Stimulated activated CD8-positive, alpha-beta memory T cell treated with anti-CD3 and anti-CD28 coated beads, Interleukin-7, amount 100 ng/mL, for 24 hours (primary cell): ENCODE measurements at regions not wholly inside any gene's neighbourhood (a gene's known extent, or its start where the extent isn't known, plus 50 kb on each side); places are given as distances from the start of the nearest gene placed in this dataset.
"Not testable (repeated sequence)": the region's sequence is repeated elsewhere in the genome, so short reads cannot be mapped to it uniquely, and the experiment has no call there.

Experiments
- DNase-seq: peaks from one replicate; pipeline ENCODE4 v3.0.0-alpha.2; 2020; ENCODE audit warnings: low read depth

- no peak for DNase-seq
These were observed 325.1 kb downstream of the SOX4 start for GRCh38 chr6:21918666-21919065.

- DNase-seq, result no peak
These were observed 328.5 kb downstream of the SOX4 start for GRCh38 chr6:21922086-21922485.

GRCh38 chr6:21924002-21924401, 330.5 kb downstream of the SOX4 start:
- no peak for DNase-seq

DNA sequence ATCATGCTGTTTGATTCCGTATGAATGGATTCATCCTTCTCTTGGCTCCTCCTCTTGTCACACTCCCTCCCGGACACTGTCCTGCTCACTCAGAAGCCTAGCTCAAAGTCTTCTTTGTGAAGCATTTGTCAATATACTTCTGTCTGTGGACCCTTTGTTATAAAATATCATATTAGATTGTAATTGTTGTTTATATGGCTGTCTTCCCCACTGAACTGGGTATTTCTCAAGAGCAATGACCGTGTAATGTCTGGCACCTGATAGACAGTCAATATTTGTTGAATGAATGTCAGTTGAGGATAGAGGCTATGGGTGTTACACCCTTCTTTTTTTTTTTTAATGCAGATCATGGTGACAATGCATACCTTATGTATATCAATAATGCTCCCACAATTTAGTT, 335.3 kb downstream of the SOX4 start:
- no peak for DNase-seq

- no peak for DNase-seq
These were observed 338.2 kb downstream of the SOX4 start for GRCh38 chr6:21931641-21932335.

DNA sequence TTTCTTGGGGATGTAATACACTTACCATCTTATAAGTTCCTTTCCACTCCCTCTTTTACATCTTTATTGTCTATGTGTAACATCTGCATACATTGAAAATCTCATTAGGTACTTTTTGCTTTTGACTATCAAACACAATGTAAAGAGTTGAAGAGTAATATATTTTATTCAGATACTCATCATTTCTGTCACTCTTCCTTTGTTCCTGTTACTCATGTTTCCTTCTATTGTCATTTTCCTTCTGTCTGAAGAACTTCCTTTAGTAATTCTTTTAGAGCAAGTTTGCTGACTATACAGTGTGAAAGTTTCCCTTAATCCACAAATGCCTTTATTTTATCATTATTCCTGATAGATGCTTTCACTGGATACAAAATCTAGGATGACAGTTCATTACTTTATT, 339.8 kb downstream of the SOX4 start:
- DNase-seq, result no peak

- DNase-seq, result no peak
These were observed 341.6 kb downstream of the SOX4 start for GRCh38 chr6:21935142-21935541.

GRCh38 chr6:21935561-21936028, 342.0 kb downstream of the SOX4 start:
- no peak for DNase-seq

- no peak for DNase-seq
These were observed 343.9 kb downstream of the SOX4 start for GRCh38 chr6:21937466-21937865.

DNA sequence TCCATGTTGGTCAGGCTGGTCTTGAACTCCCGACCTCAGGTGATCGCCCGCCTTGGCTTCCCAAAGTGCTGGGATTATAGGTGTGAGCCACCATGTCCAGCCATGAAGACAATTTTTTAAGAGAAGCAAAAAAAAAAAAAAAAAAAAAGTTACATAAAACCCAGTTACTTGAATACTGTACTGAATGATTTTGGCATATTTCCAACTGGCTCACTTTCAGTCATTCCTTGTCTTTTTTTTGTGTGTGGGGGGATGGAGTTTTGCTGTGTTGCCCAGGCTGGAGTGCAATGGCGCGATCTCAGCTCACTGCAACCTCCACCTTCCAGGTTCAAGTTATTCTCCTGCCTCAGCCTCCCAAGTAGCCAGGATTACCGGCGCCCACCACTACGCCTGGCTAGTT, 345.5 kb downstream of the SOX4 start:
- not testable (repeated sequence) for DNase-seq

DNA sequence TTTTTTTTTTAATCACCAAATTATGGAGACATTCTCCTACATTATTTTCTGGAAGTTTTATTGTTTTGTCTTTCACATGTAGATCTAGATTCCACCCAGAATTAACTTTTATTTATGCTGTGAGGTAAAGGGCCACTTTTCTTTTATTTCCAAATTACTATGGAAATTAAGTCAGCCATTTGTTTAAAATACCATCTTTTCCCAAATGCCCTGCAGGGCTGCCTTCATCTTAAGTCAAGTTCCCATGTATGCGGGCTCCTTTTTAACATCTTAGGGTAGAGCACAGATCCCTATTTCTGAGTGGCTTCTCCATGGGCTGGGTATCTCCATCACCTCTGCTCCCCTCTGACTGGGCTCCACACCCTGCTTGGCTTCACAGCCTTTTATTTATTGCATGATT, 348.4 kb downstream of the SOX4 start:
- no peak for DNase-seq

GRCh38 chr6:21942897-21943296, 349.3 kb downstream of the SOX4 start:
- no peak for DNase-seq

- DNase-seq, result no peak
These were observed 350.5 kb downstream of the PRL start for GRCh38 chr6:21946298-21946783.

DNA sequence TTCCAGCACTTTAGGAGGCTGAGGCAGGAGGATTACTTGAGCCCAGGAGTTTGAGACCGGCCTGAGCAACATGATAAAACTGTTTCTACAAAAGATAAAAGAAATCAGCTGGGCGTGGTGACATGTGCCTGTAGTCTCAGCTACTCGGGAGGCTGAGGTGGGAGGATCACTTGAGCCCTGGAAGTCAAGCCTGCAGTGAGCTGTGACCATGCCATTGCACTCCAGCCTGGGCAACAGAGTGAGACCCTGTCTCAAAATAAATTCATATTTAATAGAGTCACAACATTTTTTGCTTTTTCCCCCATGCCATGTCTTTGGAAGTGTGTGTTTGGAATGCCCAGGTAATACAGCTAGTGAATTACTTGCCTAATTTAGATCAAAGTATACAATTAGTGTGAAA, 349.6 kb downstream of the PRL start:
- not testable (repeated sequence) for DNase-seq

GRCh38 chr6:21947731-21948386, 349.0 kb downstream of the PRL start:
- no peak for DNase-seq

DNA sequence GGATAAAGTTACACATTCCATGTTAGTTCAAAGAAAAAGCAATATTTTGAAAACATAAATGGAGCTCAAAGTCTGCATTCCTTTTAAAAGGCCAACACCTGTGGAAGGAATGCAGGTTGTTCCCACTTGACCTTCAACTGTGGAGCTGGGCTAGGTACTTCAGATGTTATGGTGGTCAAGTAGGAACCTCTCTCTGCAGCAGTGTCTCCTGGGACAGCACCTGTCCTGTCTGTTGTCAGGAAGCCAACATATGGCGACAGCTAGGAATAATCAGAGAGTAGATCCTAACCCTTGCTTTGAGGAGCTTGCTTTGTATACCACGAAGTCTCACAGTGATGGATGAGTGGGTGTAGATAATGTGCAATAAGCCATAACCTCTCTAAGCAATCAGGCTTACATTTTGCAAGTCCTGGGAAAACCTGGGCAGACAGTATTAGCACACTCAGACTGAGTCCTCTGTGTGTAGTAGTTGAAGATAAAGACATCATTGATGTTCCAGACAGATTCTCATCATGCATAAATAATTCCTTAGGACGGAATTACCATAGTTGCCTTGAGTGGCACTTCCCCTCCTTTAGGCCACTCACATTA, 347.5 kb downstream of the PRL start:
- no peak for DNase-seq

DNA sequence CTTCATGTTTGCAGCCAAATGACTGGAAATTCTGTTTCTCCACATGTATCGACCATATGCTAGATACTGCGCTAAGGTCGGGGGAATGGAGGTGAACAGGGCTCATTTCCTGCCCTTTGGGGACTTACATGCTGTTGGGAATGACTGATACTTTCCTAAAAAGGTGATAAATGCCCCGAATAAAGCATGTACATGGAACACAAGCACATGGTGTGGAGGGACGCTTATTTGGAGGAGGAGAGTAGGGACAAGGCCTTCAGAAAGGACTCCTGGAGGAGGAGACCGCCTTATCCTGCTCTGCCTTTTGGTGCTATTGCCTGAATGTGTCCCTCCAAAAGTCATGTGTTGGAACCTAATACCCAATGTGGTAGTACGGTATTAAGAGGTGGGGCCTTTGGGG, 344.5 kb downstream of the PRL start:
- no peak for DNase-seq

- DNase-seq, result no peak
These were observed 342.7 kb downstream of the PRL start for GRCh38 chr6:21953831-21954801.

DNA sequence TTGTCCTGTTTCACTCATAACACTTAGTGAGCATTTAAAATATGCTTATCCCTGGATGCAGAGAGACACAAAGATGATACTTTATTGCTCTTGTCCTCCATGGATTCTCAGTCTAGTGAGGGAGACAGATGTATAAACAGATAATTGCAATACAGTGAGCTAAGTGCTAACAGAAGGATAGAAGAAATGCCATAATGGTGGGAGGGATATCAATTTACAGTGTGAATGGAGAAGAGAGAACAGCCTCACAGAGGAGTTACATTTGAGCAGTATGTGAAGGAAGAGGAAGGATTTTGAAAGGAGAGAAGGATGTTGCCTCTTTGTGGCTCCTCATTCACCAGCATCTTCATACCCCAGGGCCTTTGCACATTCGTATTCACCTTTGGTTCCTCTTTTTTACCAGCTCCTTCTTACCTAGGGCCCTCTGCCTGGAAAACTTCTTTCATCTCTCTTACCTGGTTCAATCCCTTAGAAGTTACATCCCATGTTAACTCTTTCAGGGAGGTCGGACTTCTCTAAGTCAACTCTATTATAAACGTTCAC, 341.7 kb downstream of the PRL start:
- no peak for DNase-seq

- DNase-seq, result no peak
These were observed 340.9 kb downstream of the PRL start for GRCh38 chr6:21955951-21956350.

- no peak for DNase-seq
These were observed 338.4 kb downstream of the PRL start for GRCh38 chr6:21958428-21958827.

- DNase-seq, result no peak
These were observed 335.6 kb downstream of the PRL start for GRCh38 chr6:21961226-21961625.
